ENCODE measurements at regions not wholly inside any gene's neighbourhood (a gene's known extent, or its start where the extent isn't known, plus 50 kb on each side); places are given as distances from the start of the nearest gene placed in this dataset.

GRCh38 chr10:10207538-10207937, 810.1 kb upstream of the CELF2 start:
- Histone ChIP-seq H3K36me3 (no peaks in the 10 kb centered on the region), H3K4me3 (no peak overlapping the region), H3K27me3 (no peaks in the 10 kb centered on the region), H3K9me3 (0 out of 2 replicates have a peak, but pooled peaks cover 10% of the 10 kb centered on the region)
- DNase-seq: no peak

DNA sequence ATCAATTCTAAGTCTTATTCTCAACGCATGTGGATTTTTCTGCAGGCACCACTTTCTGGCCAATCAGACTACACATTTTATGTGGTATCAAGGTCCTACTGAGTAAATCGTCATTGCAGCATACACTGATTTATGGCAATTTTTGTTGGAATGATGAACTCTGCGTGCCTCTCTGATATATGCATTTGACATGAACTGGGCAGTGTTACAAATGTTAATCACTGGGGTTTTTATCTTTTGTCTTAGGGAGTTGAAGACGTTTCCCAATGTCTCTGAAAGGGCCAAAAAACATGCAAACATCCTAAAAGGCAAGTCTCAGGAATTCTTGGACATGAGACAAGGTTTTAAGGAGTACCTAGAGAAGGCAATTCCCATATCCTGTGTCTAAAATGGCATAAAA, 809.5 kb upstream of the CELF2 start:
- no peak overlapping the region for H3K4me3 ChIP-seq
- DNase-seq: no peak
- H3K27me3 ChIP-seq: no peaks in the 10 kb centered on the region
- H3K36me3 ChIP-seq: no peaks in the 10 kb centered on the region
- 0 out of 2 replicates have a peak, but pooled peaks cover 10% of the 10 kb centered on the region for H3K9me3 ChIP-seq

DNA sequence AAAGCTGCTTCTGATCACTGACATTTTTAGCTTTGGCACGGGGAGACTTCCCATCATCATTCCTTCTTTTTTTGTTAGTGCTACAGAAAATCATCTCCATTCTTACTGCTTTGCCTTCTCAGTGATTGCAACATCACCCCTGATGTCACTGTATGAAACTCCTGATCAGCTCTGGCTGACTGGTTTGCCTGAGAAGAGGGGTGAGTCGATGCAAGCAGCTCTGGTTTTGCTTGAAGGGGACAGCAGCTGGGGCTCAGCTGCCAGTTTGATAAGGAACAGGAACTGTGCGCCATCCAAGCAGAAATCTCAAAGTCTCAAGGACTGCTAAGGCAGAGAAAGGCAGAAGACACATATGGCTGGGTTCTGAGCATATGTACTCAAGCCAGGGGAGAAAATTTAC, 808.5 kb upstream of the CELF2 start:
- H3K4me3 ChIP-seq: no peak overlapping the region
- peak; percentile 58 for DNase-seq
- H3K9me3 ChIP-seq: 0 out of 2 replicates have a peak, but pooled peaks cover 2% of the 10 kb centered on the region
- no peaks in the 10 kb centered on the region for H3K27me3 ChIP-seq
- H3K36me3 ChIP-seq: no peaks in the 10 kb centered on the region

- no peak overlapping the region for H3K4me3 ChIP-seq
- no peaks in the 10 kb centered on the region for H3K9me3 ChIP-seq
- H3K36me3 ChIP-seq: no peaks in the 10 kb centered on the region
- DNase-seq: no peak
- H3K27me3 ChIP-seq: no peaks in the 10 kb centered on the region
Measured at GRCh38 chr10:10211409-10211808, 806.3 kb upstream of the CELF2 start.

DNA sequence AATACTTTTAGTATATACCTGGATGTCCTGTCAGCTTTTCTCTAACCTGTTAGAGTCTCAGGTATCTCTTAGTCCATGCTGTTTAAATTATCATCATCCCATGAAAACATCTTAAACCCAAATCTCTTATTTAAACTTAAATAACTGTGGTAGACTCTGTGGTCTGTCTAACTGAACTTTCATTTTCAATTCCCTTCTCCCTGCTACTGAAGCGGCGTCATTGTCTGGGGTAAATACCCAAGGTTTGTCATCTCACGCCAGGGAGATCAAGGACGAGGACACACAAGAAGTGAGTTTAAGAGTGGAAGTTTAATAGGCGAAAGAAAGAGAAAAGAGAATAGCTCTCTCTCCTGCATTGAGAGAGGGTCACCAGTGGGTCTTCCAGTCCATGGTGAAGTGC, 804.4 kb upstream of the CELF2 start:
- Histone ChIP-seq H3K4me3 (no peak overlapping the region), H3K27me3 (no peaks in the 10 kb centered on the region), H3K9me3 (no peaks in the 10 kb centered on the region), H3K36me3 (no peaks in the 10 kb centered on the region)
- DNase-seq: no peak

DNA sequence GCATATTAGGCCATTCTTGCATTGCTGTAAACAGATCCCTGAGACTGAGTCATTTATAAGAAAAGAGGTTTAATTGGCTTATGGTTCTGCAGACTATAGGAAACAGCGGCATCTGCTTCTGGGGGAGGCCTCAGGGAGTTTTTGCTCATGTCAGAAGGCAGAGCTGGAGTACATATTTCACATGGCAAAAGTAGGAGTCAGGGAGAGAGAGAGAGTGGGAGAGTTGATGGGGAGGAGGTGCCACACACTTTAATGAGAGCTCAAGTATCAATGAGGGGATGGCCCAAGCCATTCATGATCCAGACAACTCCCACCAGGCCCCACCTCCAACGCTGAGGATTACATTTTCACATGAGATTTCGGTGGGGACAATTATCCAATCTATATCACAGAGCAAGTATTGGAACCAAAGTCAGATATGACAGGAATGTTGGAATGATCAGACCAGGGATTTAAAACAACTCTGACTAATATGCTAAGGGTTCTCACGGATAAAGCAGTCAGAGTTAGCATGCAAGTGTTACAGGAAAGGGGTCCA, 795.3 kb upstream of the CELF2 start:
- H3K36me3 ChIP-seq: no peaks in the 10 kb centered on the region
- no peaks in the 10 kb centered on the region for H3K27me3 ChIP-seq
- H3K9me3 ChIP-seq: no peaks in the 10 kb centered on the region
- no peak overlapping the region for H3K4me3 ChIP-seq
- peak; percentile 64 for DNase-seq

DNA sequence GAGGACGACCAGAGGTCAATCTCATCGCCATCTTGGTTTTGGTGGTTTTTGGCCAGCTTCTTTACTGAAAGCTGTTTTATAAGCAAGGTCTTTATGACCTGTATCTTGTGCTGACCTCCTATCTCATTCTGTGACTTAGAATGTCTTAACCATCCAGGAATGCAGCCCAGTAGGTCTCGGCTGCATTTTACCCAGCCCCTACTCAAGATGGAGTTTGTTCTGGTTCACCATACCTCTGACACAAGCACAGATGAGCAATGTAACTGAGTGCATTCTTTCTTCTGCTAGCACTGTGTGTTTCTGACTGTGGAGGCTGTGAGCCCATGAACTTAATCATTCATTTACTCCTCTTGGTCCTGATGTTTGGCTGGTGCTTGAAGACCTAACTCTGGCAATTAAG, 794.5 kb upstream of the CELF2 start:
- no peak overlapping the region for H3K4me3 ChIP-seq
- no peaks in the 10 kb centered on the region for H3K36me3 ChIP-seq
- H3K9me3 ChIP-seq: no peaks in the 10 kb centered on the region
- H3K27me3 ChIP-seq: no peaks in the 10 kb centered on the region
- no peak for DNase-seq

DNA sequence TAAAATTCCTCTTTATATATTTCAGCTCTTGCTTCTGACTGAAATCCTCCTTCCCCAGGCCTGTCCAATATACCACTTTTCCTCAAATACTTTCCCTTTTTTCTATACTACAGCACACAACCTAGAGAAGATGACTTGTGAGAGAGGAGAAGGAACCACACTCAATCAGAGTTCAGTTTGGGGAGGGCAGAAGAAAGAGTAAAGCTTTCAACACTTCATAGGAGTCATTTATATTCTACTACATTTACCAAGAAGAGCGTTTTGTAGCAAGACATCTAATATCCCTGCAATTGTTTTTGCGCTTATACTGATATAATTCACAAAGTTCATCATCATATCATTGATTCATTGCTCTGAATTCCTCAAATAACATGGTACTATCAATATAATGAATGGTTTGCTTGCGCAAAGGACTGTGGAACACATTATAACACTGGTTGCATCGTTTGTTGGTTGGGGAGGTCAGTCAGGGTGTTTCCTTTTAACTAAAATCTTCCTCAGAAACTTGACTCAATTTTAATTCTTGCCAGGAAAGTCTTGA, 792.5 kb upstream of the CELF2 start:
- Histone ChIP-seq H3K9me3 (peaks cover 4% of the 10 kb centered on the region; the same call in 1 of the 2 replicates), H3K36me3 (no peaks in the 10 kb centered on the region)
- DNase-seq: no peak

DNA sequence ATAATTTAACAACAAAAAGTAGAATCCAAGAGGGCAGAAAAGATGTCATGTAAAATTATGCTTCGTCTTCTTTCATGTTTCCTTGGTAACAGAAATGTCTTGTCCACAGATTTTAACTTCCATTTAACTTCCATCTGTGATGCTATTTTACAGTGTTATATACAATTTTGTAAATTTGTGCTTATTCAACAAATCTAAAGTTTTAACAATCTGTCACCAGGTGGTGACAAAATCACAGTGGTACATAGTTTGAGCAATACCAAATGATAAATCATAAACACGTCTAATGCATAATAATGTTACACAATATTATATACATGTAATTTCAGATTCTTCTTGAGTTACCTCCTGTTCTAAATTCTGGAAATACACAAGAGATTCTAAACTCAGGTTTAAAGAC, 784.4 kb upstream of the CELF2 start:
- H3K36me3 ChIP-seq: no peaks in the 10 kb centered on the region
- no peak for DNase-seq
- H3K9me3 ChIP-seq: peaks cover 4% of the 10 kb centered on the region; the same call in 1 of the 2 replicates
- no peak overlapping the region for H3K4me3 ChIP-seq
- H3K27me3 ChIP-seq: no peaks in the 10 kb centered on the region

More for the DNA sequence above, 792.5 kb upstream of the CELF2 start:
- no peak overlapping the region for H3K4me3 ChIP-seq
- H3K27me3 ChIP-seq: no peaks in the 10 kb centered on the region

GRCh38 chr10:10235003-10235402, 782.7 kb upstream of the CELF2 start:
- no peak for DNase-seq
- Histone ChIP-seq H3K4me3 (no peak overlapping the region), H3K36me3 (no peaks in the 10 kb centered on the region), H3K27me3 (no peaks in the 10 kb centered on the region), H3K9me3 (no peaks in the 10 kb centered on the region)

GRCh38 chr10:10247585-10247984, 770.1 kb upstream of the CELF2 start:
- DNase-seq: no peak
- Histone ChIP-seq H3K4me3 (no peak overlapping the region), H3K9me3 (no peaks in the 10 kb centered on the region; the same call in 1 of the 2 replicates), H3K36me3 (no peaks in the 10 kb centered on the region), H3K27me3 (no peaks in the 10 kb centered on the region)

GRCh38 chr10:10256860-10257259, 760.8 kb upstream of the CELF2 start:
- DNase-seq: no peak

DNA sequence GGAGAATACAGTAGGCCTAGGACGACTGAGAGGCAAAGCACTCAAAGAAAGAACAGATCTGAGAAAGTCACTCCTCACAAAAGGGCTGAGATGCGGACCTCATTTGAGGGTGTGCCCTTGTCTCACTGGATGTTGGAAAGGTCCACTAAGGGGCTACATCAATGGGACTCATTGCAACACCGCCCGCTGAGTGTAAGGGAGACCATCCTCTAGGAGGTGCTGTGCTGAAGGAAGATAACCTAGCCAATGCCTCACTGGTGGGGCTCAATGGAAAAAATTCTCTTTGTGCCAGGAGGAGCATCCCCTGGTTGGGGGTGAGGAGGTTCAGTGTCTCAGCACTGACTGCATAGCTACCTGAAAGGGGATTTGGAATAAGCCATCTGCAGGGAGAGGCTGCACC, 758.7 kb upstream of the CELF2 start:
- Histone ChIP-seq H3K4me3 (no peak overlapping the region), H3K27me3 (no peaks in the 10 kb centered on the region), H3K36me3 (no peaks in the 10 kb centered on the region)

More at GRCh38 chr10:10256860-10257259, 760.8 kb upstream of the CELF2 start:
- H3K4me3 ChIP-seq: no peak overlapping the region
- H3K9me3 ChIP-seq: no peaks in the 10 kb centered on the region
- no peaks in the 10 kb centered on the region for H3K27me3 ChIP-seq
- no peaks in the 10 kb centered on the region for H3K36me3 ChIP-seq

GRCh38 chr10:10270126-10271050, 747.3 kb upstream of the CELF2 start:
- H3K27me3 ChIP-seq: no peaks in the 10 kb centered on the region
- H3K4me3 ChIP-seq: no peak overlapping the region
- no peak for DNase-seq
- H3K9me3 ChIP-seq: no peaks in the 10 kb centered on the region
- no peaks in the 10 kb centered on the region for H3K36me3 ChIP-seq

More for the DNA sequence above, 758.7 kb upstream of the CELF2 start:
- no peak for DNase-seq
- H3K9me3 ChIP-seq: no peaks in the 10 kb centered on the region

- DNase-seq: no peak
- H3K9me3 ChIP-seq: no peaks in the 10 kb centered on the region
- no peaks in the 10 kb centered on the region for H3K27me3 ChIP-seq
- H3K36me3 ChIP-seq: no peaks in the 10 kb centered on the region
- H3K4me3 ChIP-seq: no peak overlapping the region
Measured at GRCh38 chr10:10271639-10272192, 746.0 kb upstream of the CELF2 start.

DNA sequence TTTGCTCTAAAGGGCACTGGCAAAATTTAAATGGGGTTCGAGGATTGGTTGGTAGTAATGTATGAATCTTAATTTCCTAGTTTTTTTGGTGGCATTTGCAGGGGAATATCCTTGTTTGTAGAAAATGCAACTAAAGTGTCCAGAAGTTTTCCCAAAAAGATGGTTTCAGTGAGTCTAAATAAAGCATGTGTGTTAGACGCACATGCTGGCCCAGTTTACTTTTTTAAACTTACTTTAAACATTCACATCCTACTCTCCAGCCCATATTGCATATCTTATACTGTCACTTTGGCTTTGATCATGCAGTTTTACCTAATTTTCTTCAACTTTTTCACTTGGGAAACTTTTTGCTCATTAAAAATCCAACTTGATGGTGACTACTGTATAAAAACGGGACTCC, 744.0 kb upstream of the CELF2 start:
- H3K4me3 ChIP-seq: no peak overlapping the region

GRCh38 chr10:10279906-10280305, 737.8 kb upstream of the CELF2 start:
- Histone ChIP-seq H3K27me3 (no peaks in the 10 kb centered on the region), H3K9me3 (no peaks in the 10 kb centered on the region), H3K36me3 (no peaks in the 10 kb centered on the region), H3K4me3 (no peak overlapping the region)
- no peak for DNase-seq

More for the DNA sequence above, 744.0 kb upstream of the CELF2 start:
- H3K27me3 ChIP-seq: no peaks in the 10 kb centered on the region
- DNase-seq: no peak
- H3K36me3 ChIP-seq: no peaks in the 10 kb centered on the region
- no peaks in the 10 kb centered on the region for H3K9me3 ChIP-seq
